HG03135 (cell line): ENCODE measurements at regions not wholly inside any gene's neighbourhood (a gene's known extent, or its start where the extent isn't known, plus 50 kb on each side); places are given as distances from the start of the nearest gene placed in this dataset.
"Not testable (repeated sequence)": the region's sequence is repeated elsewhere in the genome, so short reads cannot be mapped to it uniquely, and the experiment has no call there.

Experiments used
- ATAC-seq: cut with Tn5 transposase; IDR thresholded peaks from one replicate; pipeline ENCODE4 v1.9.1; 2021; ENCODE audit warnings: mild to moderate bottlenecking, moderate library complexity; ENCODE audit not compliant: unreplicated experiment

DNA sequence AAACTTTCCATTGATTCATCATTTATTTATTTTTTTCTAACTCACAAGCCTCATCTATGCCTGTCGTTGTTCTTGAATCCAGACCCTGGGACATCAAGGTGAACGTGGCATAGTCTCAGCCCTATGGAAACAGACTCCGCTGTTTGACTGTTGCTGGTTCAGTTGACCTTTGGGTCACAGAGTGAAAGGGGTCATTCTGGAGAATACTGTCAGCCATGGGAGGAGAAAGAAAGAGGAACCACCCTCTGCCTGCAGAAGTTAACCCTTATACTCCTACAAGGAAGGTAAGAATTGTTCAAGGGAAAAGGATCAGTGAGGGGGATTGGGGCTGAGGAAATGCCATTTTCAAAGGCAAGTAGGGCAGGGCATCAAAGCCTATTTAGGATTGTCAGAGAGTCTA lies 387.6 kb upstream of the MAF start:
- no peak for ATAC-seq

DNA sequence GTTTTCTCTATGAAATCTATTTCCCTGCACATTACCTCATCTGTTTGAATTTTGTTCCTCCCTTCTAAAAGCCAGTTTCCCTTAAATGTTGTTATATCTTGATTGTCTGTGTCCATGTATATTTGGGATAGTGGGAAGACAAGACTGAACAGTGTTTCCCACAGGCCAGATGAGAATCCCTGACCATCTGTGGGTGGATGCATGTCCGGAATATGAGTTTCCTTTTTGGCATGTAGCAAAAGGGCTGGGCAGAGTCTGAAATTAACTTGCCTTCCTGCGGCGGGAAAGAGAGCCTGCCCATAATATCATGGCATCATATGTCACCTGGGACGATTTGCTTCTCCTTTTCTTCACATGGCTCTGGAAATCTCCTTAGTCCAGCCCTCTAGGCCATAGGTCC lies 385.8 kb upstream of the MAF start:
- ATAC-seq = no peak

DNA sequence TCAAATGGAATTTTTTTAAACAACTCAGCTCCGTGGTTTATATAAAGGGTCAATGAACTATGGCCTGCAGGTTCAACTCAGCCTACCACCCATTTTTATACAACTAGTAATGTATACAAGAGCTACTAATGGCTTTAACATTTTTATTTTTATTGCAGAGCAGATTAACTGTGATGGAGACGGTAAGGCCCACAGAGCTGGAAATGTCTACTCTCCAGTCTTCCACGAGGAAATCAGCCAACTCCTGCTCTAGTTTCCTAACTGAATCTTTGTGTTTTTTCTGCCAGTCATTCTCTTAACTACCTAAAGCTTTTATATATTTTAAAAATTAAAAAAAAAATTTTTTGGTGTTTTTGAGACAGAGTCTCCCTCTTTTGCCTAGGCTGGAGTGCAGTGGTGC lies 385.1 kb upstream of the MAF start:
- no peak for ATAC-seq

DNA sequence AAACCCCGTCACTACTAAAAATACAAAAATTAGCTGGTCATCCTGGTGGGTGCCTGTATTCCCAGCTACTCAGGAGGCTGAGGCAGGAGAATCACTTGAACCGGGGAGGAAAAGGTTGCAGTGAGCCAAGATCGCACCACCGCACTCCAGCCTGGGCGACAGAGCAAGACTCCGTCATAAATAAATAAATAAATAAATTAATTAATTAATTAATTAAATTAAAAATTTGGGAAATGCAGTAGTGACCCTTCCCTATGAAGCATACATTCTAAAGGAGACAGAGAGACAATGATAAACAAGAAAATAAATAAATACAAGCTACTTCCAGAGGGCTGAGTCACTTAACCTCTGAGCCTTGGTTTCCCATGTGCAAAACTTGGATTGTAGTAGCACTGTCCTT lies 383.6 kb upstream of the MAF start:
- ATAC-seq = not testable (repeated sequence)

DNA sequence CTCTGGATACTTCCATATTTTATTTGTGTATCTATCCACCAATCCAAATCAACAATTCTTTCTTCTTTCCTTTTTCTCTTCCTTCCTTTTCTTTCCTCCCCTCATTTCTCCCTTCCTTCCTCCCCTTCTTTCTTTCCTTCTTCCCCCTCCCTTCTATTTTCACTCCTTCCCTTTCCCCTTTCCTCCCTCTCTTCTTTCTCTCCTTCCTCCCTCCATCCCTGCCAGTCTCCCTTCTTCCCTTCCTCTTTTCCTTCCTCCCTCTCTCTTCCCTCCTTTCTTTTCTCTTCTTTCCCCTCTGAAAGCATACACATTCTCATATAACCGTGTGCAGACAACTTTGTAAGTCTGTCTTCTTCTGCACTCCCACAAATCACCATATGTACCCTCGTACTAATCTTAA lies 382.3 kb upstream of the MAF start:
- no peak for ATAC-seq

DNA sequence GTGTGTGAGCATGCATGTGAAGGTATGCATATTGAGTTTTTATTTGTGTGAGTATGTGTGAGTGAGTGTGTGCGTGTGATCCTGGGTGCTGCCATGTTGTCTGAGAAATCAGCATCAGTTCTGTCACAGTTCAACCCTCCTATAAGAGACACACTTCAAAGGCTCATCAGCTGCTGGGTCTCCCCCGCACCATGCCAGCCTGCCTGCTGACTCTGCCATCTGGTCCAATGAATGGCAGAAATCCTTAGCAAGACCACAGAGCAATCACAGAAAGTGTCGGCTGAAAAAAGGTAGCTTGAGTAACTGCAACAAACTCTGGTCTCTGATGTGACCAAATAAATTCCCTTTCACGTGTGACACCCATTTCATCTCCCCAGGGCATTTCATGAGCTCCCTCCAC lies 381.8 kb upstream of the MAF start:
- ATAC-seq = no peak

DNA sequence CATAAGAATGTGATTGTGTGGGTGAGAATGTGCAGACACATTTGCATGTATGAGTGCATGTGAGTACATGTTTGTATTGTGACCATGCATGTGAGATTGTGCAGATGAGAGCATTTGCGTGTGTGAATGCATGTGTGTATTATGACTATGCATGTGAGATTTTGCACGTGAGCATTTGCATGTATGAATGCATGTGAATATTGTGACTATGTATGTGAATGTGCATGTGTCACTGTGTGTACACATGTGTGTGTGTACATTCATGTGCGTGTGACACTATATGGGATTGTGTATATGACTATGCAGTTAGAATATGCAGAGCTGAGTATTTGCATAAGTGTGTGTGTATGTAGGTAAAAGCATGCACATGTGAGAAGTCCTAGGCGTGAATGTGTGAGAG lies 381.3 kb upstream of the MAF start:
- ATAC-seq = no peak

DNA sequence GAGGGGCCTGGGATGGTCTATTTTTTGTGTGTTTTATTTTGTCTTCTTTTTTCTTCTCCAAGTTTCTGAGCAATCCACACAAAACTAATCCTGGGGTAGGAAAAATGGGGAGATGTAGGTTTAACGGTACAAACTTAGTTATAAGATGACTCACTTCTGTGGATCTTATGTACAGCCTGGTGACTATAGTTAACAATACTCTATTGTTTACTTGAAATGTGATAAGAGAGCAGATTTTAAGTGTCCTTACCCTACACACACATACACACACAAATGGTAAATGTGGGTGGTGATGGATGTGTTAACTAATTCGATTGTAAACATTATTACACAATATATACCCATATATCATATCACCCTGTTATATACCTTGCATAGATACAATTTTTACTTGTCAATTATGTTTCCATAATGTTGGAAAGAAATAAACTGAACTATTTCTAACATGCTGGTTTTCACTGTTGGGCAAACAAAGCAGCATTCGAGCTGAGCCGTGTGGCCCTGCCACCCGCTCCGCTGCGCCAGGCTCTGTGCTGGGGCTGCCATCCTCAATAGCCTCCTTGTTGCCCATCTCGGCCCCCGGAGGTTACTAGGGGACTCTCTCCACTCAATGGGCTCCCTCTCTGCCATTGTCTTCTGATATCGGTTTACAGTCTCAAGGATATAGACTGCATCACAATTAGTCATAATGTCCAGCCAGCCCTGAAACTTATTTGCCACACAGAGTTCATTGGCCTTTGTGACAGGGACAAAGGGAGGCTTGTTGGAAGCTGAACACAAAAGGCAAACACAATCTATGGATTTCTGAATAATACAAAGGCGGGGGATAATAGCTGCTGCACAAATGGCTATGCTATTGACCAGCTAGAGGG lies 380.3 kb upstream of the MAF start:
- ATAC-seq = no peak

DNA sequence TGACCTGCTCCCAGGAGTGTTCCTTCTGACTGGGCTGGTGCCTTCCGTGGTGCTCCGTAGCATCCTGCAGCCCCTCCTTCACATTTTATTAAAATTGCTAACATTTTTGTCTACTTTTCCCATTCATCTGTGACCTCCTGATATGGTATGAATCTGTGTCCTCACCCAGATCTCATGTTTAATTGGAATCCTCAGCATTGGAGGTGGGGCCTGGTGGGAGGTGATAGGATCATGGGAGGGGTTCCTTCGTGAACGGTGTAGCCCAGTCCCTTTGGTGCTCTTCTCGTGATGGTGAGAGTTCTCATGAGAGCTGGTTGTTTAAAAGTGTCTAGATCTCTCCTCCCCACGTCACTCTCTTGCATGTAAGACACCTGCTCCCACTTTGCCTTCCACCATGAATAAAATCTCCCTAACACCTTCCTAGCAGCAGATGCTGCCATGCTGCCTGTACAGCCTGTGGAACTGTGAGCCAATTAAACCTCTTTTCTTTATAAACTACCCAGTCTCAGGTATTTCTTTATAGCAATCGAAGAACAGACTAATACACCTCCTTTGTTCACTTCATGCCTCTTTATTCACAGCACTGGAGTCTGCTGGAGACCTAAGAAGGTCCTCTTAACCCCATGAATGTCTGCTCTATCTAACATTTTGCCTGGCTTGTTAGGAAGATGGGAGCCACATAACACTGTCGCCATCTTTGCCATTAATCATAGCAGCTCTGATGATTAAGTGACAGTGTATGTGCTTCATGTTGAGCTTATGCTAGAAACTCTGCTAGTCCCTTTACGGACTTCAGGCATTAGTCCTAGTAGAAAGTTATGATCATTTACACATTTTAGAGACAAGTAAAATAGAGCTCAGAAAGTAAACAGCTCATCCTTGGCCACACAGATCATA lies 377.7 kb upstream of the MAF start:
- ATAC-seq = no peak

DNA sequence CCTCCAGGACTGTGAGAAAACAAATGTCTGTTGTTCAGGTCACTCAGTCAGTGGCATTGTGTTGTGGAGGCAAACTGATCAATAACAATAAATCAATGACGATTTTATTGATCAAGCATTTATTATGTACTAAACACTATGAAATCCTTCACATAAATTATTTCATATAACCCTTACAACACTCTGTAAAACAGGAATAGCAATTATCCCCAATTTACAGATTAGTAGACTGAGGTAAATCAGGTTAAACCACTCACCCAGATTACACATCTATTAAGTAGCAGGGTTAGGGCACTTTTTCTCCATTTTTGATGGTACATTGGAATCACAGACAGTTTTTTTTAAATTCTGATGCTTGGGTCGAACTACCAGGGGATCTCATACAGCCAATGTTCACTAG lies 372.8 kb upstream of the MAF start:
- no peak for ATAC-seq

DNA sequence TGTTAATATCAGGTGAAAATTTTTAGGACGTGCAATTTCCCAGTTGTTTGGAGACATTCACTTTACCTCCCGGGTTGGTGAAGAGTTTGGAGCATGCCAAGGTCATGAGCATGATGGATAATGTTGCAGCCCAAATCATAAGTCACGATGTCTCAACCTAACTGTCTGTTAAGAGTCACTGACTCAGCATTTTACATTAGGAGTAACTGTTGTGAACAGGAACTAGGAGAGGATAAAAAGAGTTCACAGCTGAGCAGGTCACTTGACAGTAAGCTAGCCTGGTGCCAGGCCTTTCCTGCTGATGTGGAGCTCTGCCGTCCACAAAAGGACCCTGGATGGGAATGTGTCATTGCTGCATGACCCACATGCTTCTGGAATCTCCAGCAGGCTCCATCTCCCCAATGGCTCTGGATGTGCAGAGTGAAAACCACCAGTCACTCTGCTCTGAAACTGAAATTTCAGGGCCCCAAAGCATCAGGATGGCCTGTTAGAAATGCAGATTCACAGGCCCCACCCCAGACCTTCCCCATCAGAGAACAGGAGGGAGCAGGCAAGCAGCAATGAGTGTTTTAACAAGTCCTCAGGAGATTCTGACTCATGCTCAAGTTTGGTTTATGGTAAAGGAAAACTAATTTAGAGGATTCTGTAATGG lies 371.6 kb upstream of the MAF start:
- no peak for ATAC-seq

DNA sequence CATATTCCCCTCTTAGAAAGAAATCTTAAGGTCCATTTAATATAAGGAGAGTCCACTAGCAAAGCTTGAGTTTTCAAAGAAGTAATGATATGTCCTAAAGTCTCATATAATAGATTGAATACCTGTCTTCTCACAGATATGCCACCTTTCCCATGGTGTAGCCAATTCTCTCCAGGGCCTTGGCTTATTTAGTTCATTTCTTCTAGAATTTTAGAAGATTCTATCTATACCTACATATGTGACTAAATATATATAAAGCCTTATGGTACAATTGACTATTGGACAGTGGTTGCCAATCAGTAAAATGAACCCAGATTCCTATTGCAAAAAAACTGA lies 370.7 kb upstream of the MAF start:
- no peak for ATAC-seq

DNA sequence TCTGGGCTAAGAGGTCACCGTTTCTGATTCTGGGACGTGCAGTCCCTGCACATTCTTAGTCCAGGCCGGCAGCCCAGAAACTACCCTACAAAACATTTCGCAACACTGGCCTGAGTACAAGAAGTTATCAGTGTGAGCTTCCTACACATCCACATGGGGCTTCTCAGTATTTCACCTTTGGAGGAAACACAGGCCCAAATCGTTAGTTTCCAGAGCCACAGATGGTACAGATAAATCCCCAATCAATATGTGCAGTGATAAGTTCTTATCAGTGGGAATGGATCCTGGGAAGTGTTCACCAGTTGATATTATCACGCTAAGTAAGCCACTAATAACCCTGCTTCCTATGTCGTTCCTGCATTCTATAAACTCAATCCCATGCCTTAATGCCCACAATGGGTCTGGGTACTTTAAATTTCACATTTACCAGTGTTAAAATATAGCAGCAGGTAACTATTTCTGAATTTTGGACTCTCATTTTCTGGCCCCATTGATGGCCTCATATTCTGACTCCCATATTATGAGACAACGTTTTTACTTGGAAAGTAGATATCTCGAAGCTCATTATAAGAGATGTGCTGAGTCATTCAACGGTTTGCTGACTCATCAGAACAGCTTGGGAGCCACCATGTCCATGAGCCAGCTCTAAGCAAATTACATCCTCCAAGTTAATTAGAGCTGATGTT lies 370.2 kb upstream of the MAF start:
- ATAC-seq = no peak

DNA sequence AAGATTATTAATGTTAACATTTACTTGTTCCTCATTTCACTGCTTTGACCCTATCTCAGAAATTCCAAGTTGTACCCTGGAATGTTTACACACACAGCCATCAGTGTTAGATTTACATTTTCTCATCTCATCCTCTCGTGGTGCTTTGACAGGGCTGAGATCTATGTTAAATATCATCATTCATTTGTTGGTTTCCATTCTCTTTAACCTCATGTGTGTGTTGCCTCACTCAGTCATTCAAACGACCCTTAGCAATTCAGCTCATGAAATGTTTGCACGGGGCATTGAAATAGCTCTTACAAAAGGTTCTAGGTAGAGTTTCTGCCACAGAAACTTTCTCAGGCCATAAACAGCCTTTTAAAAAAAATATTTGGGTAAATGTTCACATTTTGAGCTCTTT lies 369.6 kb upstream of the MAF start:
- no peak for ATAC-seq

DNA sequence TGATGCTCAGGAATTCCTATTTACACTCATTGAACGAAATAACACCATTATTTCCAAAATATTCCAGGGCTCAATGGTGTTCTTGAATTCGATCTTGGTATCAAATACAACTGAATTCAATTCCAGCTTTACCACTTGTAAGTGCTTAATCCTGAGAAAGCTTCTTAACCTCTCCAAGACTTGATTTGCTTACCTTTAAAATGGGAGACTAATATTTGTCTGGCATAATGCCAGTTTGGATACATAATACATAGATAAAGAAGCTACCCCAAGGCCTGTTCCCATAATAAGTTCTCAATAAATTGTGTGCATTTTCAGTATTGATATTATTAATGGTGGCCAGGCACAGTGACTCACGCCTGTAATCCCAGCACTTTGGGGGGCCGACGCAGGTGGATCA lies 368.9 kb upstream of the MAF start:
- no peak for ATAC-seq

DNA sequence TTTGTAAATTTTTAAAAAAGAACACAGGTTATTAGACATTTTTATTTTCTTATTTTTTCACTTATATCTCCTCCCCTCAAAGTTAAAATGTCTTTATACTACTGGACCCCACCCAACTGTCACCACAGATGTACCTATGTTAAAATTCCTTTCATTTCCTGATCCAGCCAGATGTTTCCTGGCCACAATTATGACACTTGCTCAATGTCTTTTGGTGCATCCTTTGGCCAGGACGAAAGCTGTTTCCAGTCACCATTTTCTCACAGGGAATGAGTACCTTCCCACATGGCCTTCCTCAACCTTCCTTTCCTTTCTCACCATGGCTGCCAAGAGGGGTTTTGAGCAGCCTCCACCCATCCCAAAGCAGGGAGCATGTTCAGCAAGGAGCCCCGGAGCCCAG lies 365.7 kb upstream of the MAF start:
- no peak for ATAC-seq

DNA sequence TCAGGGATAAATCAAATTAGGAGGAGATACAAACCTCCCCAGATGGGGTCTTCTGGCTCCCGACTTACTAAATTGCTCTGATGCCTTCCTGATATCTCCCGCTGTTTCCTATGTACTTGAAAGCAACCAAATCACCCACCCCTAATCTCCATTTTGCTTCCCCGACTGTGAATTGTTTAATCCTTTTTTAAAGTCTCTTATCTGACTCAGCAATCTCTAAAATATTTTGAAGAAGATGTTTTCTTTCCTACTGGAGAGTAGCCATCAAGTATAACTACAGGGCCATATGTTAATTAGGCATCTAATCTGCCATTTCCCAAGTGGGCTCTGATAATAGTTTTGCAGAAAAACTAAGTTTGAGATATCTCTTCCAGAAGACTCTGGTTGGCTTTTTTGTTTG lies 365.2 kb upstream of the MAF start:
- ATAC-seq = no peak

DNA sequence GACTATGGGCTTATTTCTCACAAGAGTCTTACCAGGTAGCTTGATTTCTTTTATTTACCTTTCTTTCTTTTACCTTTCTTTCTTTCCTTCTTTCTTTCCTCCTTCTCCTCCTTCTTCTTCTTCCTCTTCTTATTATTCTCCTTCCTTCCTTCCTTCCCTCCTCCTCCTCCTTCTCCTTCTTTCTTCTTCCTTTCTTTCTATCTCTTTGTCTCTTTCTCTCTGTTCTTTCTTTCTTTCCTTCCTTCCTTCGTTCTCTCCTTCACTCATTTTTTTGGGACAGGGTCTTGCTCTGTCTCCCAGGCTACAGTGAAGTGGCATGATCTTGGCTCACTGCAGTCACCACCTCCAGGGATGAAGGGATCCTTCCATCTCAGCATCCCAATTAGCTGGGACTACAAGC lies 363.6 kb upstream of the MAF start:
- ATAC-seq = no peak

DNA sequence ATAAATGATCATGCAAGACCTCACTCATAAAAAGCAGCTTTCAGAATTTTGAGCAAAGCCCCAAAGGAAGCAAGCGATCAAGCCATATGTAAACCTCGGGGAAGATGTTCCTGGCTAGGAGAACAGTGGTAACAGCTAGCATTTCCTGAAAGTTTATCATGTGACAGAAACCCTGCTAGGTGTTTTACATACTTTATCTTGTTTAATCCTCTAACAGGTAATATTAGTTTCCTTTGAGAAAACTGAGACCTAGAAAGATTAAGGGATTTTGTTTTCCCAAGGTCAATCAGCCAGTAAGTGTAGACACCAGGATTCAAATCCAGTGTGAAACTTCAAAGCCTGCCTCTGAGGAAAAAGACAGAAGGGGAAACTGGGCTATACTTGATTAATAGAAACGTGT lies 362.4 kb upstream of the MAF start:
- ATAC-seq = no peak

DNA sequence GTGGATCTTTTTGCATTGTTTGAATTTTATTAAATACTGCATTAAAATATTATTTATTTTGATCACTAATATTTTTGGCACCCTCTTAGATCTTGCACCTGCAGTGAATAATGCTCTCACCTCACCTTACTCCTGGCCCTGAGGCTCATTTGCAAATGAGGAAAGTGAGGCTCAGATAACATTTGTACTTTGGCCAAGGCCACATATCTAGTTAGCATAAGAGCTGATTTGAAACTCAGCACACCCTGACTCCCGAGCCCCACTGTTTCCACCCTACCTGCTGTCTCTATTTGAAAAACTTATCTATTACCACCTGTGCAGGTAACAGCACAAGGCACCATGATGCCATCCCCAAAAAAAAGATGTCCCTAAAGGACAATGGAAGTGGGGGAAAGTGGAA lies 358.7 kb upstream of the MAF start:
- no peak for ATAC-seq
